PC-3 (cell line): ENCODE measurements at regions not wholly inside any gene's neighbourhood (a gene's known extent, or its start where the extent isn't known, plus 50 kb on each side); places are given as distances from the start of the nearest gene placed in this dataset.

Source experiments
- ATAC-seq: fragments of 200-7000 bp; cut with Tn5 transposase; 2 replicates; pipeline ENCODE4 v1.9.1; 2020; ENCODE audit warnings: mild to moderate bottlenecking, moderate library complexity
- BruUV-seq: library from RNA; stranded (reverse); fragments of 400-500 nt; replicated peaks from 2 replicates; lab custom pipeline; 2021; lab: Mats Ljungman, UMichigan
- CTCF ChIA-PET: fragments of 300-600 bp; sonication (Branson Sonifier 250); formaldehyde crosslinking; loops from one replicate; lab custom pipeline; 2022; ENCODE audit warnings: antibody characterized with exemption; lab: Charles Lee
- POLR2A ChIA-PET: fragments of 300-600 bp; sonication (Branson Sonifier 250); formaldehyde crosslinking; loops from one replicate; lab custom pipeline; 2022; ENCODE audit warnings: antibody characterized with exemption; ENCODE audit not compliant: unreplicated experiment; lab: Charles Lee
- DNase-seq: peaks from one replicate; pipeline ENCODE4 v3.0.0-alpha.2; 2015
- H2AFZ ChIP-seq: fragments of 300-600 bp; sonication (generic); 2 replicates; pipeline ENCODE4 v1.6.0; 2016; ENCODE audit warnings: antibody characterized with exemption, low read length
- H3F3A ChIP-seq: fragments of 300-600 bp; sonication (generic); one replicate; pipeline ENCODE4 v1.6.0; 2017; ENCODE audit warnings: antibody characterized with exemption, low read length, control low read depth, mild to moderate bottlenecking; ENCODE audit not compliant: unreplicated experiment
- H3K27ac ChIP-seq: fragments of 300-600 bp; sonication (generic); 2 replicates; pipeline ENCODE4 v1.5.1; 2016; ENCODE audit warnings: mild to moderate bottlenecking, low read length
- H3K27me3 ChIP-seq: fragments of 300-600 bp; sonication (generic); 2 replicates; pipeline ENCODE4 v1.6.1; 2016; ENCODE audit warnings: low read length, mixed read lengths
- H3K36me3 ChIP-seq: fragments of 300-600 bp; sonication (generic); 2 replicates; pipeline ENCODE4 v1.6.1; 2016; ENCODE audit warnings: low read depth, mixed run types, low read length, mixed read lengths
- H3K4me1 ChIP-seq: fragments of 300-600 bp; sonication (generic); 2 replicates; pipeline ENCODE4 v1.5.1; 2016; ENCODE audit warnings: low read length; ENCODE audit not compliant: insufficient read depth
- H3K4me2 ChIP-seq: fragments of 300-600 bp; sonication (generic); 2 replicates; pipeline ENCODE4 v1.6.0; 2016; ENCODE audit warnings: low read length
- H3K4me3 ChIP-seq: fragments of 300-600 bp; sonication (generic); 2 replicates; pipeline ENCODE4 v1.5.1; 2016; ENCODE audit warnings: mild to moderate bottlenecking, low read length, mixed read lengths
- H3K79me2 ChIP-seq: fragments of 300-600 bp; sonication (generic); 2 replicates; pipeline ENCODE4 v1.6.1; 2017; ENCODE audit warnings: low read length, mixed read lengths
- H3K9ac ChIP-seq: fragments of 300-600 bp; sonication (generic); 2 replicates; pipeline ENCODE4 v1.6.0; 2016; ENCODE audit warnings: mild to moderate bottlenecking, low read length
- H3K9me2 ChIP-seq: fragments of 300-600 bp; sonication (generic); replicated peaks from 2 replicates; pipeline ENCODE4 v1.6.1; 2016; ENCODE audit warnings: mixed run types, low read length, mixed read lengths
- H3K9me3 ChIP-seq: fragments of 300-600 bp; sonication (generic); 2 replicates; pipeline ENCODE4 v1.6.1; 2016; ENCODE audit warnings: low read length, mixed read lengths
- H4K20me1 ChIP-seq: fragments of 300-600 bp; sonication (generic); 2 replicates; pipeline ENCODE4 v1.6.1; 2016; ENCODE audit warnings: low read length, mixed read lengths
- CTCF ChIP-seq: fragments of 300-600 bp; sonication (generic); conservative IDR thresholded peaks from 2 replicates; pipeline ENCODE4 v1.5.1; 2017; ENCODE audit warnings: antibody characterized with exemption, low read depth, mild to moderate bottlenecking, low read length
- EZH2 ChIP-seq: fragments of 300-600 bp; sonication (generic); IDR thresholded peaks from one replicate; pipeline ENCODE4 v1.6.1; 2017; ENCODE audit warnings: antibody characterized with exemption, mild to moderate bottlenecking, low read length; ENCODE audit not compliant: unreplicated experiment
- EZH2phosphoT487 ChIP-seq: fragments of 300-600 bp; sonication (generic); IDR thresholded peaks from 2 replicates; pipeline ENCODE4 v1.6.1; 2018; ENCODE audit warnings: mild to moderate bottlenecking, antibody characterized with exemption, low read length, borderline replicate concordance
- intact Hi-C: fragments of 100-400 bp; cut with micrococcal nuclease; formaldehyde crosslinking; loops from 2 replicates; pipeline ENCODE4 v1.9.0; 2023

GRCh38 chr7:155144371-155144770 is 74.2 kb downstream of the HTR5A start:
- Histone ChIP-seq H3K9ac (no peak overlapping the region), H3K27ac (no peak overlapping the region), H3F3A (no peaks in the 10 kb centered on the region), H2AFZ (no peak overlapping the region), H4K20me1 (no peaks in the 10 kb centered on the region), H3K9me2 (no peaks in the 10 kb centered on the region), H3K79me2 (no peaks in the 10 kb centered on the region), H3K36me3 (no peaks in the 10 kb centered on the region), H3K27me3 (peaks cover 62% of the 10 kb centered on the region), H3K4me1 (no peaks in the 10 kb centered on the region), H3K9me3 (no peaks in the 10 kb centered on the region), H3K4me2 (no peak overlapping the region), H3K4me3 (no peak overlapping the region)
- POLR2A ChIA-PET, result no interaction called here
- TF ChIP-seq CTCF (no peak), EZH2 (no peak), EZH2phosphoT487 (no peak)
- intact Hi-C loops, result no loop called here
- CTCF ChIA-PET, result no interaction called here
- no peak for ATAC-seq
- BruUV-seq, result no TSS peak
- no peak for DNase-seq

GRCh38 chr7:155145477-155146255 is 75.5 kb downstream of the HTR5A start:
- Histone ChIP-seq H3K4me1 (no peaks in the 10 kb centered on the region), H3K4me2 (no peak overlapping the region), H3K9me3 (no peaks in the 10 kb centered on the region), H3K79me2 (no peaks in the 10 kb centered on the region), H3K27me3 (peaks cover 64% of the 10 kb centered on the region), H3F3A (no peaks in the 10 kb centered on the region), H4K20me1 (no peaks in the 10 kb centered on the region), H3K9me2 (no peaks in the 10 kb centered on the region), H3K9ac (no peak overlapping the region), H3K4me3 (no peak overlapping the region), H3K27ac (no peak overlapping the region), H2AFZ (no peak overlapping the region), H3K36me3 (no peaks in the 10 kb centered on the region)
- no peak for TF ChIP-seq EZH2phosphoT487
- POLR2A ChIA-PET, result no interaction called here
- CTCF ChIA-PET, result no interaction called here
- intact Hi-C loops, result no loop called here
- BruUV-seq, result no TSS peak
- no peak for ATAC-seq
- no peak for DNase-seq

- TF ChIP-seq EZH2phosphoT487, result no peak
- POLR2A ChIA-PET, result no interaction called here
- Histone ChIP-seq H3K4me2 (no peak overlapping the region), H3K27ac (no peak overlapping the region), H3K36me3 (no peaks in the 10 kb centered on the region), H3K4me3 (no peak overlapping the region), H3K9ac (no peak overlapping the region), H3K4me1 (no peaks in the 10 kb centered on the region), H3K79me2 (no peaks in the 10 kb centered on the region), H2AFZ (no peak overlapping the region), H3K27me3 (peaks cover 56% of the 10 kb centered on the region), H4K20me1 (no peaks in the 10 kb centered on the region), H3K9me2 (no peaks in the 10 kb centered on the region), H3K9me3 (0 out of 2 replicates have a peak, but pooled peaks cover 4% of the 10 kb centered on the region), H3F3A (no peaks in the 10 kb centered on the region)
- no peak for ATAC-seq
- no TSS peak for BruUV-seq
- CTCF ChIA-PET, result no interaction called here
- intact Hi-C loops, result no loop called here
- no peak for DNase-seq
Observed at GRCh38 chr7:155147172-155147571, 77.0 kb downstream of the HTR5A start.
